ENCODE measurements at regions not wholly inside any gene's neighbourhood (a gene's known extent, or its start where the extent isn't known, plus 50 kb on each side); places are given as distances from the start of the nearest gene placed in this dataset.
"Not testable (repeated sequence)": the region's sequence is repeated elsewhere in the genome, so short reads cannot be mapped to it uniquely, and the experiment has no call there.

DNA sequence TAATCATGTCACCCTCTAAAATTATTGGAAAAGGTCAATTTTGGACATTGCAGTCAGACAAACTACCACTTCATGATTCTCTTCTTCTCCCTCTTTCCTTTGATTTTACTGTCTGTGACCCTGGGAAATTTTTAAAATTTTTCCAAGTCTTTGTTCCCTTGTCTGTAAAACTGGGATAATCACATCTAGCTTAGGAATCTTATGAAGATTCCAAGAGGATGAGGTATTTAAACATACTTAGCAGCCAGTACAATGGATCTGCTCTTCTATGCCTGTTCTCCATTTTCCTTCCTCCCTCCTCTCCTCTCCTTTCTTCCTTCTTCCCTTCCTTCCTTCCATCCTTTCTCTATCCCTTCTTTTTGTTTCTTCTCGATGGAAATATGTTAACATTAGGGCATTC is 651.6 kb upstream of the MARCKS start:
- DNase-seq (ENCODE audit: low spot score) = no peak

DNA sequence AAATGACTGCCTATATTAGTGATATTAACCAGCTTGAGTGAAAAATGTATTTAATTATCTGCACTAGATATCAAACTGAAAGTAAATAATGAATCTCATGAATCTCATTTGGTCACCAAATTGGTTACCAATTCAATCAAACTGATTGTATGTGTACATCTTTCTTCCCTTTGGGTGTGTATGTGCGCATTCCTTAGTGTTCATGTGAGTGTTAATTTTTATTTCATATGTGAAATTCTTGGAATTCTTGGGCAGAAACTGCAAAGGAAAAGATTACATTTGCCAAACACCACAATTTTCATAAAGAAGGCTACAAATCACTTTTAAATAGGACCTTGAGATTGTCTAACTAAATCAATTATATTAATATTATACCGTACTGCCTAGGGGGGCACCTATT is 648.4 kb upstream of the MARCKS start:
- DNase-seq (ENCODE audit: low spot score) = no peak

- DNase-seq (ENCODE audit: low spot score) = no peak
Observed at GRCh38 chr6:113209315-113209714, 647.8 kb upstream of the MARCKS start.

- no peak for DNase-seq (ENCODE audit: low spot score)
Observed at GRCh38 chr6:113211170-113211569, 646.0 kb upstream of the MARCKS start.

DNA sequence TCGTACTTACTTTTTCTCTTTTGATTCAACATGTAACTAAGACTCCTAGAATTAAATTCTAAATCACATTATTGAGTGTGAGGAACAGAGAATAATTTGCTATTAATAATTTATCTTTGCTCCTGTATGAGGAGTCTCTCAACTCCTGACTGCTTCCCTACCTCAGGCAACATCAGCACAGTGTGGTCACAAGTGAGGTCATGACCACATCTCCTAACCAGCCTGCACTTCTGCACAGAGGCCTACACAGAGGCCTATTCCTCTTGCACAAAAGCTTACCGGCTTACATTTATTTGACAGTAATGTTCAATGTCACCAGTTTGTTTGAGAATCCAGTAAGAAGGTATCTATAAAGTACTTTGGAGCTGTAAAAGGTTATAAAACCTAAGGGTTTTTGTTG is 637.4 kb upstream of the MARCKS start:
- no peak for DNase-seq (ENCODE audit: low spot score)

GRCh38 chr6:113220832-113221231 is 636.3 kb upstream of the MARCKS start:
- no peak for DNase-seq (ENCODE audit: low spot score)

- DNase-seq (ENCODE audit: low spot score) = no peak
Observed at GRCh38 chr6:113221850-113222249, 635.3 kb upstream of the MARCKS start.

- DNase-seq (ENCODE audit: low spot score) = no peak
Observed at GRCh38 chr6:113246186-113246585, 611.0 kb upstream of the MARCKS start.

DNA sequence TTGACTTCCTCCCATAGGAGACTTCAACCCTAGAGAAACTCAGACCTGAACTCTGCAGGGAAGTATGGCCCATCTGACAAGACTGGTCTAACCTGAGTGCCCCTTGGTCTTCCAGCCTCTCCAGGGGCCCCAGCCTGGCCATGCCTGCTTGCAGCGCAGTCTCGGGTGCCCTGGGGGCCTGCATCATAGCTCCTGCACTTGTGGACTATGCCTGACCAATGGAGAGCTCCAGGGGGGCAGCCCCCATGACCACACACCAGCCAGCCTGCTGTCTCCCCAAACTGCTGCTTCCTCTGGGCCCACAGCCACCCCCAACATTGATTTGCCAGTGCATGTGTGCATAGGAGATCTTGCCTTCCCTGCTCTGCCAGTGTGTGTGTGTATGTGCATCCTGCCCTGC is 608.6 kb upstream of the MARCKS start:
- DNase-seq (ENCODE audit: low spot score) = no peak

GRCh38 chr6:113254194-113254593 is 603.0 kb upstream of the MARCKS start:
- DNase-seq (ENCODE audit: low spot score) = not testable (repeated sequence)

DNA sequence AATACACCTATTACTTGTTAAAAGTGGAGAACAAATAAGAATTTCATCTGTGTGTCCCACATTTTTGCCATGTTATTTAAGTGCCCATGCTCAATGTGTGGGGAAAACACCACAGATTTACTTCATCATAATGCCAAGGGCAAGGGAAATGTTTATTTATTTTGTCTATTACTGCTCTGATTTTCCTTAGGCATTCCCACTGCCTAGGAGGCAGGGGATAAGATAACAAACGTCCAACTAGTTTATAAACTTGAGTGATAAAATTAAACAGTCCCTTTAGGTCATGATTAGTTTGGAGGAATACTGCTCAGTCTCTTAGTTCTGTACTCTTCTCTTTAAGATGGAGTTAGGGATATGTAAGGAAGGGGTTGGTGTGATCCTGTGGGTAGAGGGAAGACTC is 598.4 kb upstream of the MARCKS start:
- no peak for DNase-seq (ENCODE audit: low spot score)

- no peak for DNase-seq (ENCODE audit: low spot score)
Observed at GRCh38 chr6:113271437-113271836, 585.7 kb upstream of the MARCKS start.

DNA sequence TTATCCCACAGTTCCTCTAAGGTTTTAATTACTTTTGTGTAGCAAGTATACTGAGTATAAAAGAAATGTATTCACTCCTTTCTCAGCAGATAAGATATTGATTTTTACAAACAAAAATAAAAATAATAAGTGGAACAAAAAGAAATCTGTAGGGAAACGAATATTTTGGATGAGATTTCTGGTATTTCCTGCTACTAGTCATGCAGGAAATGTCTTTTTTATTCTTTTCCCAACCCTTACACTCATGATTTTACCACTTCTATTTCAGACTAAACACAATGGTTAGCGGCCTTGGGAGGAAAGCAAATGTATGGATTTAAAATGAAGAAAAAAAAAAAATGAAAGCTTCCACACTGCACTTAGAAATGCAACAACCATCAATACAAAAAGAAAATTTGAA is 580.5 kb upstream of the MARCKS start:
- DNase-seq (ENCODE audit: low spot score) = no peak

DNA sequence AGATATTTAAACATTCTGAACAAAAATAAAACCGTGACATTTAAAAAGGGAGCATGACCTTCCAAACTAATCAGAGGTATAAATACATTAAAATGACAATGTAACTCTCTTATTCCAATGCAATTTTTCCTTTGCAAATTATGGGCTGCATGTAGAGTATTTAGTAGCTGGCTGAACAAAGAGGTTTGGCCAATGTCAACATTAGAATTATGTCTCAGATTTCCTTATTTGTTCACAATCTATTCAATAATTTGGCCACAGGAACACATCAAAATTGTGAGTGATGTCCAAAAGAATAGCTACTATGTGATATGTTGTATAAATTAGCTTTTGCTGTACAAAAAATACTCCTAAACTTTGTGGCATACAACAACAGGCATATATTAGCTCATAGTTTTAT is 580.0 kb upstream of the MARCKS start:
- DNase-seq (ENCODE audit: low spot score) = no peak

DNA sequence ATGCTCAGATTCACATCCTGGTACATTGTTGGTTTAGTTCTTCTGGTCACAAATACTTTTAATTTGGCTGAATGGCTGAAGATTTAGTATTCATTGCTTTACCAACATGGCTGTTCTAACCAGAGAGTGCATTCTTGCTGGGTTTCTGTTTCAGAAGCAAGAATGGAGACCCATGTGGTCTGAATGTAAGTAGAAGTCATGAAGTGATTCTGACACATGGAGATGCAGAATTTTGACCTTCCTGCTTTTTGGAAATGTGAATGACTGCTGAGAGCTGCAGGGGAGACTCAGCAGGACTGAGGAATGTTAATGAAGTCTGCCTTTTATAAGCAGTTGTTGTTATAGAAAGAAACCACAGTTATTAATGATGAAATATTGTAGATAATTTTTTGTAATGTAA is 576.1 kb upstream of the MARCKS start:
- DNase-seq (ENCODE audit: low spot score) = no peak

- DNase-seq (ENCODE audit: low spot score) = no peak
Observed at GRCh38 chr6:113281431-113281830, 575.7 kb upstream of the MARCKS start.

DNA sequence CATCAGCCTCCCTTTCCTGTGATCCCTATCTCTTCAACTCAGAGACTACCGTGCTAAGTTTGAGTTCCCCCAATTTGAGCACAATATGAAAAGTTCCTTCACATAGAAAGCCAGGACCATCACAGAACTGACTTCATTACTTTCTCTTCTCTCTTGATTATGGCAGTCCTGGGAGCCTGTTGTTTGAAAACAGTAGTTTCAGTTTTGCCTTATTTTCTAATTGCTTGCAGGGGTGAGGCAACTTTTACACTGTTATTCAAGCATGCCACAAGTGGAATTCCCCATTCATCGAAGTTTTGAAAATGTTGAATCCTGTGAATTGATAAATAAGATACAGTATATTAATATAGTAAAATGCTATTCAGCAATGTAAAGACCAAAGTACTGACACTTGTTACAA is 569.7 kb upstream of the MARCKS start:
- DNase-seq (ENCODE audit: low spot score) = no peak

DNA sequence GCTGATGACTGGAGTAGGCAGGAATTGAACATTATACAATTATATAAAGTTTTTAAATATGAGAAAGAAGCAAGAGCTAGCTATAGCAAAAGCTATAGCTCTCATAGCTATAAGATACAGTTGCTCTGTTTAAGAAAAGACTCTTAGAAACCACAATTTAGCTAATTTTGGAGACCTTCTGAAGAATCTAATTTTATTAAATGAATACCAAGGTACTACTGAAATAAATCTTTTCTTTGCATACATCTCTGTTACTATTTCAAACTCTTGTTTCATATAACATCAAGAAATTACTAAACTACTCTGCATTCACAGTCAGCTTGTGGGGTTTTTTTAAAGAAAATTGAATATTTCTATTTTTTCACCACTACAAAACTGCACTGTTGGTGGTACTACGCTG is 568.7 kb upstream of the MARCKS start:
- DNase-seq (ENCODE audit: low spot score) = no peak

GRCh38 chr6:113289166-113289565 is 568.0 kb upstream of the MARCKS start:
- DNase-seq (ENCODE audit: low spot score) = no peak

GRCh38 chr6:113290684-113291083 is 566.5 kb upstream of the MARCKS start:
- no peak for DNase-seq (ENCODE audit: low spot score)

- DNase-seq (ENCODE audit: low spot score) = no peak
Observed at GRCh38 chr6:113291751-113292445, 565.2 kb upstream of the MARCKS start.

DNA sequence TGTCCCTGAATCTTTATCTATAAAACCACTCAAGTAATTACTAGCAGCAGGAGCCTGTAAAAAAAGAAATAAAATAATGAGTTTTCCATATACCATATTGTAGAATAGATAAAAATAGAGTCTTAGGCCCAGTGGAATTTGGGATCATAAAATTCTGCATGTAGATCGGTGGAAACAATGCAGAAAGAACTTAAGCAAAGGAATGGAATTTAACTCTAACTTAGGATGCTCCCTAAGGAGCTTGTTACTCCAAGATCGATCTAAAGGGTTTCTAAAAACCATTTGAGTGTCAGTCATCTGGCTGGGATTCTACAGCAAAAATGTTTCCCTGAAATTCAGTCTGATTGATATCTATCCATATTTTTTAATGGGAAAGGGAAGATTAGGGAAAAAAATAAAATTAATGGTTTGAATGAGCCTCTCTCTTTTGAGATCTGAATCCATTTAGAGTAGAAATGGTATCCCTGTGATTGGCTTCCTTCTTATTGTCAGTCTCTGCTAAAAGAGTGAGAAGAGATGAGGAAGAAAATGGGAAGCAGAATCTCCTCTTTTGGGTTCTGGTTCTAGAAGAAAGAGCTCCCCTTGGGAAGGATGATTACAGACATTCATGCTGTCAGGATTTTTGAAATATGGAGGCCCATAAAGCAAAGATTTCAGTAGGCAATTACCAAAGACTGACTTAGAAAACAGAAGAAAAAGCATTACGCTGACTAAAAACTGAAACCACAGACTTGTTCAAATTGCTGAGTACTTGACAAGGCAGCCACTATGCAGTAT is 564.3 kb upstream of the MARCKS start:
- DNase-seq (ENCODE audit: low spot score) = no peak

GRCh38 chr6:113293423-113293740 is 563.8 kb upstream of the MARCKS start:
- no peak for DNase-seq (ENCODE audit: low spot score)

- DNase-seq (ENCODE audit: low spot score) = no peak
Observed at GRCh38 chr6:113299531-113299930, 557.6 kb upstream of the MARCKS start.
